DMS153 treated with DMSO at 0.1 percent for 48 hours (cell line): ENCODE measurements at regions not wholly inside any gene's neighbourhood (a gene's known extent, or its start where the extent isn't known, plus 50 kb on each side); places are given as distances from the start of the nearest gene placed in this dataset.

Experiments
- DNase-seq: peaks from one replicate; lab custom pipeline; 2025; ENCODE audit not compliant: unreplicated experiment; lab: John Stamatoyannopoulos, UW

GRCh38 chr1:208879022-208879421, 634.8 kb upstream of the PLXNA2 start:
- DNase-seq = no peak

- DNase-seq = no peak
Observed at GRCh38 chr1:208880433-208881100, 636.4 kb upstream of the PLXNA2 start.

- no peak for DNase-seq
Observed at GRCh38 chr1:208885060-208885459, 640.9 kb upstream of the PLXNA2 start.

GRCh38 chr1:208885650-208886049, 641.5 kb upstream of the PLXNA2 start:
- DNase-seq = no peak

- DNase-seq = no peak
Observed at GRCh38 chr1:208888376-208888775, 644.2 kb upstream of the PLXNA2 start.

GRCh38 chr1:208892147-208892546, 648.0 kb upstream of the PLXNA2 start:
- no peak for DNase-seq

- no peak for DNase-seq
Observed at GRCh38 chr1:208893251-208893650, 649.1 kb upstream of the PLXNA2 start.

GRCh38 chr1:208895181-208895580, 651.0 kb upstream of the PLXNA2 start:
- no peak for DNase-seq

- DNase-seq = no peak
Observed at GRCh38 chr1:208895820-208896219, 651.6 kb upstream of the PLXNA2 start.

GRCh38 chr1:208896768-208897167, 652.6 kb upstream of the PLXNA2 start:
- DNase-seq = no peak

- DNase-seq = no peak
Observed at GRCh38 chr1:208899438-208899837, 655.3 kb upstream of the PLXNA2 start.

- no peak for DNase-seq
Observed at GRCh38 chr1:208903251-208903905, 659.2 kb upstream of the PLXNA2 start.

- no peak for DNase-seq
Observed at GRCh38 chr1:208907790-208908189, 663.6 kb upstream of the PLXNA2 start.

GRCh38 chr1:208909011-208909984, 665.1 kb upstream of the PLXNA2 start:
- DNase-seq = no peak

GRCh38 chr1:208910161-208910560, 666.0 kb upstream of the PLXNA2 start:
- DNase-seq = no peak

GRCh38 chr1:208917281-208917680, 666.2 kb upstream of the CAMK1G start:
- no peak for DNase-seq

- DNase-seq = no peak
Observed at GRCh38 chr1:208917723-208918122, 665.8 kb upstream of the CAMK1G start.

- DNase-seq = no peak
Observed at GRCh38 chr1:208918160-208918559, 665.4 kb upstream of the CAMK1G start.

- no peak for DNase-seq
Observed at GRCh38 chr1:208919371-208919770, 664.1 kb upstream of the CAMK1G start.

GRCh38 chr1:208921259-208921658, 662.3 kb upstream of the CAMK1G start:
- DNase-seq = no peak

- DNase-seq = no peak
Observed at GRCh38 chr1:208923456-208923855, 660.1 kb upstream of the CAMK1G start.
